ENCODE measurements at regions not wholly inside any gene's neighbourhood (a gene's known extent, or its start where the extent isn't known, plus 50 kb on each side); places are given as distances from the start of the nearest gene placed in this dataset.

- TF ChIP-seq, protein P1, sequence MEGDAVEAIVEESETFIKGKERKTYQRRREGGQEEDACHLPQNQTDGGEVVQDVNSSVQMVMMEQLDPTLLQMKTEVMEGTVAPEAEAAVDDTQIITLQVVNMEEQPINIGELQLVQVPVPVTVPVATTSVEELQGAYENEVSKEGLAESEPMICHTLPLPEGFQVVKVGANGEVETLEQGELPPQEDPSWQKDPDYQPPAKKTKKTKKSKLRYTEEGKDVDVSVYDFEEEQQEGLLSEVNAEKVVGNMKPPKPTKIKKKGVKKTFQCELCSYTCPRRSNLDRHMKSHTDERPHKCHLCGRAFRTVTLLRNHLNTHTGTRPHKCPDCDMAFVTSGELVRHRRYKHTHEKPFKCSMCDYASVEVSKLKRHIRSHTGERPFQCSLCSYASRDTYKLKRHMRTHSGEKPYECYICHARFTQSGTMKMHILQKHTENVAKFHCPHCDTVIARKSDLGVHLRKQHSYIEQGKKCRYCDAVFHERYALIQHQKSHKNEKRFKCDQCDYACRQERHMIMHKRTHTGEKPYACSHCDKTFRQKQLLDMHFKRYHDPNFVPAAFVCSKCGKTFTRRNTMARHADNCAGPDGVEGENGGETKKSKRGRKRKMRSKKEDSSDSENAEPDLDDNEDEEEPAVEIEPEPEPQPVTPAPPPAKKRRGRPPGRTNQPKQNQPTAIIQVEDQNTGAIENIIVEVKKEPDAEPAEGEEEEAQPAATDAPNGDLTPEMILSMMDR (IDR thresholded peaks at IDR 0.05) = no peak
- no peak for TF ChIP-seq POLR2A (IDR thresholded peaks at IDR 0.05)
Observed at GRCh38 chr16:73365016-73365551, 317.2 kb upstream of the ZFHX3 start.

All from vagina (tissue), 2 donors.